Naive B cell (primary cell): ENCODE measurements at regions not wholly inside any gene's neighbourhood (a gene's known extent, or its start where the extent isn't known, plus 50 kb on each side); places are given as distances from the start of the nearest gene placed in this dataset.

Source experiments
- ATAC-seq, 2 donors: fragments of 150-1000 bp; cut with Tn5 transposase; 2 replicates each; pipeline ENCODE4 v1.10.0; 2021; ENCODE audit warnings: low read depth in 2 of 2, mild to moderate bottlenecking in 2 of 2, moderate library complexity in 2 of 2
- DNase-seq: peaks from one replicate; pipeline ENCODE4 v3.0.0; 2022
- H3K27ac Mint-ChIP-seq, 6 donors: one replicate each; pipeline ENCODE4 v1.8.0; 2020 to 2022; ENCODE audit warnings: mild to moderate bottlenecking in 6 of 6, mixed read lengths in 6 of 6, moderate library complexity in 5 of 6, inconsistent platforms in 2 of 6
- H3K27me3 Mint-ChIP-seq, 3 donors: one replicate each; pipeline ENCODE4 v1.8.0; 2021 to 2022; ENCODE audit warnings: mixed read lengths in 3 of 3, mild to moderate bottlenecking in 1 of 3
- H3K36me3 Mint-ChIP-seq, 2 donors: one replicate each; pipeline ENCODE4 v1.8.0; 2020 to 2022; ENCODE audit warnings: mixed read lengths in 2 of 2, inconsistent platforms in 1 of 2, mild to moderate bottlenecking in 1 of 2
- H3K4me1 Mint-ChIP-seq, 3 donors: one replicate each; pipeline ENCODE4 v1.8.0; 2020 to 2022; ENCODE audit warnings: mixed read lengths in 3 of 3, inconsistent platforms in 1 of 3, mild to moderate bottlenecking in 1 of 3, moderate library complexity in 1 of 3
- H3K4me3 Mint-ChIP-seq, 8 donors: one replicate each; pipeline ENCODE4 v1.8.0; 2020 to 2022; ENCODE audit warnings: mild to moderate bottlenecking in 8 of 8, mixed read lengths in 8 of 8, moderate library complexity in 8 of 8, inconsistent platforms in 2 of 8
- H3K9me3 Mint-ChIP-seq, 7 donors: one replicate each; pipeline ENCODE4 v1.8.0; 2020 to 2022; ENCODE audit warnings: mixed read lengths in 7 of 7, mild to moderate bottlenecking in 5 of 7, inconsistent platforms in 2 of 7, moderate library complexity in 1 of 7

DNA sequence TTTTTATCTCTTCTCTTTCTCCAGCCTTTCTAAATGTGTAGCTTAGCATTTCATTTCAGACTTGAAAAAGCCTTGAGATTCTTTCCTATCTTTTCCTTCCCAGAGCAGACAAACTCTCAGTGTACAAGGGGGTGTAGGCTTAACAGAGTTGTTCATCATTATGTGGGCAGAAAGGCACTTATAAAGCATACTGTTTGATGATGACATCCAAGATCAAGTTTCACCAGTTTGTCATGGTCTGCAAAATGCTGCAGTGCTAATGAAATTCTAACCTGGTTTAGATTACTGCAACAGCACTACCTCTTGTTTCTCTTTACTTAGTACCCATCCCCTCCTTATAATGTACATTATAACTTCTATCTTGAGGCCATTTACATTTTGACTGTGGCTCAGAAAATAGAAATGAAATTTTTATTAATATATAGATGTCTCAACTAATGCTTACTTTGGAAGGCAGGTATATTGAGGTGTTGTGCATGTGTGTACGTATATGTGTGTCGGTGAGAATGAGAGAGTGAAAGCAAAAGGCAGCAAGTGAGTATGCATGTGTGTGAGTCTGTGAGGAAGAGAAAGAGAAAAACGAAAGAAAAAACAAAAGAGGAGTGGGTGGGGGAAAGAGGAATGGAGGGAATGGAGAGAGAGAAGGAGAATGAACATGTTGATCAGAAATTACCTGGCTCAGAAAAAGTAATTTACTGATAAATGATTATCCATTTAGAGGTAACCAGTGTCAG lies 1043.6 kb downstream of the TUSC7 start:
- Mint-ChIP-seq H3K4me1 (no peaks in the 10 kb centered on the region), H3K9me3 (peaks cover 0 to 6% (median 0%) of the 10 kb centered on the region in 7 donors), H3K27ac (no peak overlapping the region), H3K4me3 (no peak overlapping the region), H3K36me3 (no peaks in the 10 kb centered on the region), H3K27me3 (peaks cover 0 to 4% (median 0%) of the 10 kb centered on the region in 3 donors)
- DNase-seq: no peak
- ATAC-seq: no peak

DNA sequence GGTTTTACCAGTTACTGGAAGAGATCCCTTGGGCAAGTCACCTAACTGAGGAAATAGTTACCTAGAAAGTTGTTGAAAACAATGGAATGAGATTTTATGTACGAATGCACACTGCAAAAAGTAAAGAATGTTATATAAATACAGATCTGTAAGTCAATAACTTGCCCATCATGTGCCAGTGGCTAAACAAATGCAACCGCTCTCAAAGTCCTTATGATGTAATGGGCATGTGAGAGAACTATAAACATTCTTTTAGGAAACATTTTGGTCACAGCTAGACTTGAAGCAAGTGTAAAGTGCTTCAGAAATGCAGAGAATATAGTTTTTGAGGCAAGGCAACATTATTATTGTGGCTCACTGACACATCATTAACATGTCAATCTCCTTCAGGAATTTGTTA lies 1044.5 kb downstream of the TUSC7 start:
- H3K4me1 Mint-ChIP-seq: no peaks in the 10 kb centered on the region
- H3K9me3 Mint-ChIP-seq: peaks cover 0 to 9% (median 0%) of the 10 kb centered on the region in 7 donors
- no peak overlapping the region for H3K27ac Mint-ChIP-seq
- peaks cover 0 to 4% (median 0%) of the 10 kb centered on the region in 3 donors for H3K27me3 Mint-ChIP-seq
- DNase-seq (no peak), ATAC-seq (no peak)
- no peak overlapping the region for H3K4me3 Mint-ChIP-seq
- no peaks in the 10 kb centered on the region for H3K36me3 Mint-ChIP-seq

DNA sequence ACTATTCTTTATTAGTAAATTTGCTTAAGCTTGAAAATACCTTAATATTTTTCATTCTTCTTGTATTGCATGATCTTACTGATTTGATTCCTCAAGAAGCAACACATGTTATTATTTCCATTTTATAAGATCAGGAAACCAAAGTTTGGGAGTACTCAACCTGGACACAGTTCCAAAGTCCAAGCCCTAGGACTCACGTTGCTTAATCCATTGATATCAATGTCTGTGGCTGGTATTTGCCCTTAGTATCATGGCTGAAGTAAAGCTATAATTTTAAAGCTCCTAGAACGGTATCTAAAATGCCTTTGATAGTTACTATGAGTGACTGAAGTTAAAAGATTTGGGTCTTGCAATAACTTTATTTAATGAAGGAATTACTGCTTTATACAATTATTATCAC lies 1045.3 kb downstream of the TUSC7 start:
- ATAC-seq (no peak), DNase-seq (no peak)
- Mint-ChIP-seq H3K36me3 (no peaks in the 10 kb centered on the region), H3K27me3 (peaks cover 0 to 4% (median 0%) of the 10 kb centered on the region in 3 donors), H3K27ac (no peak overlapping the region), H3K4me3 (no peak overlapping the region), H3K9me3 (peaks cover 0 to 8% (median 0%) of the 10 kb centered on the region in 7 donors), H3K4me1 (no peaks in the 10 kb centered on the region)

DNA sequence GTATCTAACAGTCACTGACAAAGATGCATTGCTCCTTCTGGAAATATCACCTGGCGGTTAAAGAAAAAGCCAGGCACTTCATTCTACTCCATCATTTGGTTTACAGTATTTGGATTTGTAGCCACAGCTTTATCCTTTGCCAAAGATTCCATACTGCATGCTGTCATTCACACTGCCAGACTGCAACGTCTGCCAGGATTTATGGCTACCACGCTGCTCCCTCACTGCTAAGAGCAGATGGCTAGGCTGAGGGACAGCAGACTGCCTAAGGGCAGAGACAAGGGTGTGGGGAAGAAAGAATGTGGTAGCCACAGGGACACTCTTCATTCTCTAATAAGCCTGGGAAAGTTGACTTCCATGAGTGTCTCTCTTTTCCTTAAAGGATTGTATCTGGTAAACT lies 1047.0 kb downstream of the TUSC7 start:
- Mint-ChIP-seq H3K4me3 (no peak overlapping the region), H3K36me3 (no peaks in the 10 kb centered on the region), H3K27me3 (peaks cover 0 to 4% (median 0%) of the 10 kb centered on the region in 3 donors), H3K4me1 (no peaks in the 10 kb centered on the region), H3K27ac (no peak overlapping the region), H3K9me3 (peaks cover 0 to 8% (median 0%) of the 10 kb centered on the region in 7 donors)
- ATAC-seq: no peak
- no peak for DNase-seq

DNA sequence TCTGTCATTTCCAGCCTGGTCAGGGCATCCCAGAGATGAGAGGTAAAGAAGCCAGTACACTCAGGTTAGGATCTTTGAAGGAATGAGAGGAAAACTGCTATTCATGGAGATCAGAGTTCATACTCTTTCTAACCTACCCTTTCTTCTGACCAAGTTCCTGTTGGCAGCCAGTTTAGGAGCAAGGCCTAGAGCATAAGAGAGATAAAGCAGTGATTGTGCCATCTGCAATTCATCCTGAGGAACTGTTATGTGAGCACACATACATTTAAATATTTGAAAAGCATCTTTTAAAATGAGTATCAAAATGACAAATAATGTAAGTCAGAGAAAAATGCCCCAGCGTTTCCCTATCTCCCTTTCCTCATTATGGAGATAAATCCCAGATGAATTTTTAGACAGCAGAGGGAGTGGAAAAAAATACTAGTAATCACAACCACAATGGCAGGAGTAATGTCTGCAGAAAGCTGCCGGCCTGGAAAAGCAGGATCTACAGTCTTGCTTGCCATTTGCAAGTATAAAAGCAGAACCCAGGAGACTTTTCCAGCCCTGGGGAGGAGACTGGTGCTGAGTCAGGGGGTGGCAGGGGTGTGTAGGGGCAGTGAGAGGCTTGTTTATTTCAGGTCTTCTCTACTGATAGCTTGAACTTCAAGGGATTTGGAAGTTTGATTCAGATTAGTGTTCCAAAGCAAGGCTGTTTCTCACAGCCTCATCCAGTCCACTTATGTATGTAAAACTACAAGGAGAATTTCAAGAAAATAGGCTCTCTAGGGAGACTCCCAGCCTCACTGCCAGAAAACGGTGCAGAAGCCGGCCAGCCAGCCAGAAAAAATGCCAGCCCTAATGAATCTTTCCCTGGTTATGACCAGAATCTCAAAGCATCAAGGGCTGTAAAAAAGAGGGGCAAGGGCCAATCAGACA lies 1052.4 kb downstream of the TUSC7 start:
- peaks cover 0 to 8% (median 0%) of the 10 kb centered on the region in 7 donors for H3K9me3 Mint-ChIP-seq
- no peaks in the 10 kb centered on the region for H3K36me3 Mint-ChIP-seq
- ATAC-seq (no peak), DNase-seq (no peak)
- H3K4me1 Mint-ChIP-seq: no peaks in the 10 kb centered on the region
- H3K27ac Mint-ChIP-seq: no peak overlapping the region
- H3K4me3 Mint-ChIP-seq: no peak overlapping the region
- H3K27me3 Mint-ChIP-seq: no peaks in the 10 kb centered on the region

DNA sequence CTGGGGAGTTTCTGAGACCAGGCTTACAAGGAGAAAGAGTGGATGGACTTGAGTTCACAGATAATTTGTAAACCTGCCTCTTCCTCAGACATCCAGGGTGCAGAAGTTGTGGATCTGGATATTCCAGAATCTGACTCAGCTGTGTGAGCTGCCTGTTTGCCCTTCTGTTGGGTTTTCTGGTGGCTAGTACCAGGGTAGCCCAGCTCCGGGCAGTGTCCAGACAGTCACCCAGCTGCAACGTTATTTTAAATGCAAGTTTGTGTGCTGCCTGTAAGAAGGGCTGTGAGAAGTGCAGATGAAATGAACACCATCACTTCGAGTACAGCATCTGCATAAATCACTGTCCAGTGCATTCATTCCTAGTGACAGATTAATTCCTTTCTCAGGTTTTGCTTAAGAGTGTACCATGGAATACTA lies 1053.0 kb downstream of the TUSC7 start:
- no peak overlapping the region for H3K4me3 Mint-ChIP-seq
- no peaks in the 10 kb centered on the region for H3K36me3 Mint-ChIP-seq
- peaks cover 0 to 5% (median 0%) of the 10 kb centered on the region in 7 donors for H3K9me3 Mint-ChIP-seq
- DNase-seq: no peak
- H3K27ac Mint-ChIP-seq: no peak overlapping the region
- no peaks in the 10 kb centered on the region for H3K4me1 Mint-ChIP-seq
- no peaks in the 10 kb centered on the region for H3K27me3 Mint-ChIP-seq
- no peak for ATAC-seq

DNA sequence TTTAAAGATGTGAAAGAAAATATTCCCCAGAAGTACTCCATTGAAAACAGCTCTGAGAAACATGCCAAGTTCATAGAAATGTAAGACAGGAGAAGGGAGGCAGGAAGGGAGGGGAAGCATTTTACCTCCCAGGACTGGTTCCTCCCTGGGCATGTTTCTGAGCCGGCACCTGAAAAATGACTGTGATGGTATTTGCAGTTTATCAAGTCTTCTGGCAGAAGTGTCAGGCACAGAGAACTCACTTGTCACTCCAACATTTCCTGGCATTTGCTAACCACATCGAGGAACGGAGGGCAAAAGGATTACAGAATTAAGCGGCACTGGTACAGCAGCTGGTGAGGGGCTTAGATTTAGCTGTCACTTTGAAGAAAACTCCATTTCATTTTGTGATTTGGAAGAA lies 1054.0 kb downstream of the TUSC7 start:
- no peak for ATAC-seq
- peaks cover 0 to 3% (median 0%) of the 10 kb centered on the region in 7 donors for H3K9me3 Mint-ChIP-seq

DNA sequence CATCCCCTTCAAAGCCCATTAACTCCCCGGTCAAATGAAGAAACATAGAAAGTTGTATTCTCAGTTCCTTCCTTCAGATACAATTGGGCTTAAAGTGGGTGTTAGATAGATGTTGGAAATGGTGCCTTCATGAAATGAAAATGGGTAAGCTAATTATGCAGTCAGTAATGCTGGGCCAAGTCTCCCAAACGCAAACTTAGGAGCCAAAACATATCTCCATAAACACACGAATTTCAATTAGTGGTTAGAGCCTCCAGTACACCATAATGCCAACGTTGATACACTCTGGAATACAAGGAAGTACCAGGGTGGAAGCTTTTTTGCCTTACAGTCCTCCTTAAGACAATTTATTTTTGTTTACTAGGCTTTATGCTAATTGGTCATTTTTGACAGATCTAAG lies 1059.0 kb downstream of the TUSC7 start:
- Mint-ChIP-seq H3K27me3 (no peaks in the 10 kb centered on the region), H3K36me3 (no peaks in the 10 kb centered on the region), H3K4me1 (no peaks in the 10 kb centered on the region), H3K9me3 (peaks cover 0 to 5% (median 0%) of the 10 kb centered on the region in 7 donors), H3K27ac (no peak overlapping the region), H3K4me3 (no peak overlapping the region)
- no peak for DNase-seq
- ATAC-seq: no peak

More for the DNA sequence above, 1054.0 kb downstream of the TUSC7 start:
- no peaks in the 10 kb centered on the region for H3K36me3 Mint-ChIP-seq
- peak overlapping the region in 1 of 8 donors; percentile 12 for H3K4me3 Mint-ChIP-seq
- no peak for DNase-seq
- H3K4me1 Mint-ChIP-seq: no peaks in the 10 kb centered on the region
- H3K27ac Mint-ChIP-seq: no peak overlapping the region
- no peaks in the 10 kb centered on the region for H3K27me3 Mint-ChIP-seq

DNA sequence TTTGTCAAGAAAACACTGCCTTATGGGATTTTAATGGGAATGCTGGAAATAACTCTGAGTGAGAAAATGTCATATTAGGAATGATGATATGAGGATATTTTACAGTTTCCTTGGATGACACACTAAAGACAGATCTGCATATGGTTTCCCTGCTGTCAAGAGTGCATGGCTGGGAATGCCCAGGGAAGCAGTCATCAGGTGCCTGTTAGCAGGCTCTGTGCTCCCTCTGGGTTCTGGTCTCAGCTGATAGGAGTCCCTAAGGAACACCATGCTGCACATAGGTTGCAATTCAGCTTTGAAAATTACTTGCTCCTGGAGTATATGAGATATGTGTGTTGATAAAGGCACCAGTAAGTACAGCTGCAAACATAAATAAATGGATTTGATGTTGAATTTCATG lies 1064.6 kb downstream of the TUSC7 start:
- DNase-seq: no peak
- no peak for ATAC-seq
- H3K4me1 Mint-ChIP-seq: no peaks in the 10 kb centered on the region
- peaks cover 0 to 4% (median 0%) of the 10 kb centered on the region in 3 donors for H3K27me3 Mint-ChIP-seq
- peaks cover 0 to 14% (median 0%) of the 10 kb centered on the region in 7 donors for H3K9me3 Mint-ChIP-seq
- no peak overlapping the region for H3K27ac Mint-ChIP-seq
- no peak overlapping the region for H3K4me3 Mint-ChIP-seq
- H3K36me3 Mint-ChIP-seq: no peaks in the 10 kb centered on the region

DNA sequence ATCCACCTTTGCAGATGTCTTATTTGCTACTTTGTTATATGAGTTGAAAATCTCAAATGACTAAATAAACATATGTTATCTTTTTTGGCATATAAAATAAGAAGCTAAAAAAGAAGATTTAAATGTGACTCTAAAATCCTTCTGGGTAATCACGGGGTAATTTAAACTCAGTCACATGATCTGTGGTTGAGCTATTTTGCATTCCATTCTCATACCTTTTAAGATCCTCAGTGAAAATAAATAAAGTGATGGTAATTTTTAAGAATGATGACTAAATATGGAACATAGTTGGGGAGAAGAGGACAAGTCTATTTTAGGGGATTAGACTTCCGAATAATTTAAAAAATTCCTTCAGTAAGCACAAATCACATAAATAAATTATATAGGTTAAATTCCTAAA lies 1076.8 kb downstream of the TUSC7 start:
- DNase-seq: no peak

DNA sequence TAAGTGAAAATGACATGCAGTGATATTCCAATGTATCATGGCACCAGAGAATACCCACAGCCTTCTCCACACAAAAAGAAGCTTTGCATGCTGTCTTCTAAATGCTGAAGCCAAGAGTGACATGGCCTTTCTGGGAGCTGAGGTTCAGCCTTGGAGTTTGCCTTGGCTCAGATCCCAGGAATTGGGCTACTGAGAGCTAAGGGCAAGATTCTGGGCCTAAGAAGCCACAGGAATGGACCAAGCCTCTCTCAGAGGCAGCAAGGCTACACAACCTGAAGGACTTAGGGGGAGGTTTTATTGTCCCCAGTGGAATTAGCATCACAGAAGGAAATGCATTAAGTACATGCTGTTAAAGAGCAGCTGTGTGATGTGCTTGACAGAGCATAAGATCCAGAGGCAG lies 1078.5 kb downstream of the TUSC7 start:
- H3K36me3 Mint-ChIP-seq: no peaks in the 10 kb centered on the region
- peaks cover 0 to 3% (median 0%) of the 10 kb centered on the region in 7 donors for H3K9me3 Mint-ChIP-seq
- no peaks in the 10 kb centered on the region for H3K27me3 Mint-ChIP-seq
- H3K4me1 Mint-ChIP-seq: no peaks in the 10 kb centered on the region
- no peak for ATAC-seq
- H3K4me3 Mint-ChIP-seq: no peak overlapping the region
- H3K27ac Mint-ChIP-seq: no peak overlapping the region
- DNase-seq: no peak

More for the DNA sequence above, 1076.8 kb downstream of the TUSC7 start:
- H3K4me1 Mint-ChIP-seq: no peaks in the 10 kb centered on the region
- no peak overlapping the region for H3K27ac Mint-ChIP-seq
- H3K36me3 Mint-ChIP-seq: no peaks in the 10 kb centered on the region
- no peak for ATAC-seq
- H3K27me3 Mint-ChIP-seq: no peaks in the 10 kb centered on the region
- peaks cover 0 to 3% (median 0%) of the 10 kb centered on the region in 7 donors for H3K9me3 Mint-ChIP-seq
- no peak overlapping the region for H3K4me3 Mint-ChIP-seq

DNA sequence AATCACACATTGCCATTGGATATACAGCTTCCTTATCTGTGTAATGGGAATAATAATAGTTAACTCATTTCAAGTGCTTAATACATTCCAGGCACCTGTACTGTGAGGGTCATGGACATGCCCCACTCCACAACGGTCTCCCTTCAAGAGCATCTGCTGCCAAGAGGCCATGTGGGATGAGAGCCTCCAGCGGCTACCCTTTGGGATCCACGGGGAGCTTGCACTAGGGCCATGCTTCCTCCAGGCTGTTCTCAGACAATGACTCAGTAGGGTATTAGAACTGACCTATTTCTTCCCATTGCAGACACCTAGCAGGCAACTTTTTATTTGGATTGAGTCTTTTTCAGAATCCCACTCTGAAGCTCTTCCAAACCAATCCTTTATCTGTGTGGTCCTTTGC lies 1078.9 kb downstream of the TUSC7 start:
- Mint-ChIP-seq H3K4me3 (no peak overlapping the region), H3K9me3 (peaks cover 0 to 3% (median 0%) of the 10 kb centered on the region in 7 donors), H3K27ac (no peak overlapping the region), H3K36me3 (no peaks in the 10 kb centered on the region), H3K4me1 (no peaks in the 10 kb centered on the region), H3K27me3 (no peaks in the 10 kb centered on the region)
- DNase-seq (no peak), ATAC-seq (no peak)

DNA sequence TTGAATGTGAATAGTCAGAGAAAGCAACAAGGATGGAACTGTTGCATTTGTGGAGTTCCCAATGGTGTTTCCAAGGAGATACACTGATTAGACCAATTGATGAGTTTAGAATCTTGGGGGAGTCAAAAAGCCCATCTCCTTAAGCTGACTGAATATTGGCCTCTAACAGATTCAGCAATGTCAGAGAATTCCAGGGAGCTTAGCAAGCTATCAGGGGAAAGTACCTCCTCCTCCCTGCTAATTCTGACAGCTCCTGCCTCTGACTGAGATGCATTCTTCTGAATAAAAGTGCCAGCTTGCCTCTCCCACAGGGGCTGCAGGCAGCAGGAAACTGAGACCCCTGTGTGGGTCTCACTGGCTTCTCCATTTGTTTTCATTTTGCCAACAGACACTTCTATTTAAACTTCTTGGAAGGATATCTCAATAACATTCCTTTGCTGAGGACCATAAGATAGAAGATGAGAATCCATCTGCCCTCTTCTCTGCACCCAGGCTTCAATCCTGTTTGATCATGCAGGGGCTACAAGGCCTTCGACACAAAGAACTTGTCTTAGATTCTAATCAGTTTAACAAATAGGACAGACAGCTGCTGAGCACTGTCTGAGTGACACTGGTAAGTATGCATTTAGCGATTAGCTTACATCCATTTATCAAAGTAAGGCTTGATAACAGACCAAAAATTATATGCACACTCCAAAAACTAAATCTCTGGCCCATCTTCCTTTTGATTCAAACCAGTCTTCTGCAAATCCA lies 1080.8 kb downstream of the TUSC7 start:
- Mint-ChIP-seq H3K27ac (no peak overlapping the region), H3K4me3 (no peak overlapping the region), H3K9me3 (peaks cover 0 to 4% (median 0%) of the 10 kb centered on the region in 7 donors)

More for the DNA sequence above, 1080.8 kb downstream of the TUSC7 start:
- no peak for DNase-seq
- H3K4me1 Mint-ChIP-seq: no peaks in the 10 kb centered on the region
- ATAC-seq: no peak
- H3K27me3 Mint-ChIP-seq: no peaks in the 10 kb centered on the region
- no peaks in the 10 kb centered on the region for H3K36me3 Mint-ChIP-seq
